Panc1 (cell line): ENCODE measurements at regions not wholly inside any gene's neighbourhood (a gene's known extent, or its start where the extent isn't known, plus 50 kb on each side); places are given as distances from the start of the nearest gene placed in this dataset.

Experiments used
- ATAC-seq: fragments of 200-7000 bp; cut with Tn5 transposase; 2 replicates; pipeline ENCODE4 v1.9.1; 2020; ENCODE audit warnings: mild to moderate bottlenecking, moderate library complexity
- BruUV-seq: library from RNA; stranded (reverse); fragments of 400-500 nt; replicated peaks from 2 replicates; lab custom pipeline; 2021; lab: Mats Ljungman, UMichigan
- CTCF ChIA-PET: fragments of 300-600 bp; sonication (Branson Sonifier 250); formaldehyde crosslinking; loops from one replicate; lab custom pipeline; 2022; ENCODE audit warnings: antibody characterized with exemption; lab: Charles Lee
- POLR2A ChIA-PET: fragments of 300-600 bp; sonication (Branson Sonifier 250); formaldehyde crosslinking; loops from one replicate; lab custom pipeline; 2022; ENCODE audit warnings: antibody characterized with exemption; lab: Charles Lee
- DNase-seq: peaks from one replicate; pipeline ENCODE4 v3.0.0-alpha.2; 2010; ENCODE audit warnings: low read depth, low spot score
- H3K27ac ChIP-seq: 2 replicates; pipeline ENCODE4 v1.5.1; 2011; ENCODE audit warnings: mild to moderate bottlenecking, low read length, inconsistent platforms
- H3K27me3 ChIP-seq: fragments of 200-500 bp; sonication (Bioruptor generic); 2 replicates; pipeline ENCODE4 v1.6.0; 2014; ENCODE audit warnings: low read length, inconsistent platforms; ENCODE audit not compliant: control insufficient read depth, insufficient read depth
- H3K36me3 ChIP-seq: fragments of 200-500 bp; sonication (Bioruptor generic); 2 replicates; pipeline ENCODE4 v1.5.1; 2014; ENCODE audit warnings: inconsistent platforms, mild to moderate bottlenecking, low read length, moderate library complexity; ENCODE audit not compliant: control insufficient read depth, insufficient read depth
- H3K4me1 ChIP-seq: 2 replicates; pipeline ENCODE4 v1.5.1; 2011; ENCODE audit warnings: inconsistent platforms, mild to moderate bottlenecking, low read length, moderate library complexity; ENCODE audit not compliant: control insufficient read depth, insufficient read depth
- H3K4me3 ChIP-seq, 2 experiments: 2 replicates each; pipeline ENCODE4 v1.5.1; 2011 to 2012; ENCODE audit warnings: low read depth in 2 of 2, low read length in 2 of 2, mild to moderate bottlenecking in 2 of 2, inconsistent platforms in 1 of 2, moderate library complexity in 1 of 2
- H3K9me3 ChIP-seq: fragments of 200-500 bp; sonication (Bioruptor generic); 2 replicates; pipeline ENCODE4 v1.5.1; 2014; ENCODE audit warnings: low read depth, mild to moderate bottlenecking, inconsistent platforms, low read length, moderate library complexity; ENCODE audit not compliant: control insufficient read depth, insufficient read depth
- POLR2AphosphoS5 ChIP-seq: IDR thresholded peaks from 2 replicates; pipeline ENCODE4 v1.6.1; 2012; ENCODE audit warnings: mild to moderate bottlenecking, low read depth, low read length, moderate library complexity
- SIN3A ChIP-seq: IDR thresholded peaks from 2 replicates; pipeline ENCODE4 v1.6.1; 2012; ENCODE audit warnings: low read depth, mild to moderate bottlenecking, low read length, moderate library complexity, borderline replicate concordance; ENCODE audit not compliant: insufficient read depth
- TCF7L2 ChIP-seq: IDR thresholded peaks from 2 replicates; pipeline ENCODE4 v1.6.1; 2011; ENCODE audit warnings: mild to moderate bottlenecking, low read depth, low read length, inconsistent platforms
- in situ Hi-C: cut with HindIII; loops from 2 replicates; pipeline ENCODE4 v1.10.0; 2016; ENCODE audit warnings: low sequenced_read_pairs, low pct_unique_long_range_greater_than_20kb
- intact Hi-C: fragments of 100-400 bp; cut with micrococcal nuclease; formaldehyde crosslinking; loops from one replicate; pipeline ENCODE4 v1.10.0; 2022; ENCODE audit not compliant: unreplicated experiment
- TF ChIP-seq, protein P1 (sequence below), 2 experiments: IDR thresholded peaks; 2 replicates each; pipeline ENCODE4 v1.6.1; 2011 to 2012; ENCODE audit warnings: low read depth in 2 of 2, control low read depth in 1 of 2, low read length in 1 of 2, mild to moderate bottlenecking in 1 of 2, moderate library complexity in 1 of 2; ENCODE audit not compliant: insufficient read depth in 1 of 2
- TF ChIP-seq, protein P2 (sequence below): fragments of 450-650 bp; IDR thresholded peaks from 2 replicates; pipeline ENCODE4 v1.5.1; 2017; ENCODE audit warnings: mild to moderate bottlenecking

DNA sequence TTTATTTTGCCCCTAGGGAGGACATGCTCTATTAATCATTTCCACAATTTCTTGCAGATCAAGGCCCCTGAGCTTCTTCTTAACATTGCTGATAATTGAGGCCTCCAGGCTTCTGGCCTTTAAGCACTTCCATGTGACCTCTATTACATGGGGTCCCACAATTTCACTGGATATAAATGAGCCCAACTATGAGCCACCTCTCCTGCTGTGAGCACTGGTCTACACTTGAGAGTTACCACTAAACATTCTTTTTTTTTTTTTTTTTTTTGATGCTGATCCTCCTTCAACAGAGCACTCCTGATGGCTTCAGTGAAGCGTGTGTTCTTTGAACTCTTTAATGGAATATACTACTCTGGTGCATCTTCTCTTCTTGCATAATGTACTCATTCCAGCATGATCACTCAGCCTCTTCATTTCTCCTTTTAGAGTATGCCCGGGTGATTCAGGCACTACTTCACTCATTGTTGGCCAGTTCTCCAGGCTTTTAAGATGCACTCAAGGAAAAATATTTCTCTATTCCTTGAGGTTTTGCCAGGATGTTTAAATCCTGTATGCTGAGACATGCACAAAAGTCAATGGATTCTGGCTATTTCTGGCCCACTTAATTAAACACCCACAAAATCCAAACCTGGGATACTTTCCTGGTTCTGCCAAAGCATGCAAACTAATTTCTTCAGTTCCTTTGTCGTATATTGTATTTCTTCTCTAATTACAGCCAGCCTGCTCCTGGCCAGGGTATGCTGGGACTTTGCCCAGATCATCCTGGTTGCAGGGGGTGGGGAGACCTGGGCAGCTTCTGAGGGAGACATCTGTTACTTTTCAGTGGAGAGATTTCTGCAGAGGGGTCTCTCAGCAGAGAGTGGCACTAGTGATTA, 257.8 kb upstream of the LUZP2 start:
- BruUV-seq = no TSS peak
- H3K36me3 ChIP-seq = no peaks in the 10 kb centered on the region
- ChIA-PET CTCF (no interaction called here), POLR2A (no interaction called here)
- ATAC-seq (no peak), DNase-seq (no peak)
- intact Hi-C loops (no loop called here), in situ Hi-C loops (no loop called here)
- H3K4me1 ChIP-seq = no peaks in the 10 kb centered on the region
- no peak for TF ChIP-seq POLR2AphosphoS5
- TF ChIP-seq, protein P1, sequence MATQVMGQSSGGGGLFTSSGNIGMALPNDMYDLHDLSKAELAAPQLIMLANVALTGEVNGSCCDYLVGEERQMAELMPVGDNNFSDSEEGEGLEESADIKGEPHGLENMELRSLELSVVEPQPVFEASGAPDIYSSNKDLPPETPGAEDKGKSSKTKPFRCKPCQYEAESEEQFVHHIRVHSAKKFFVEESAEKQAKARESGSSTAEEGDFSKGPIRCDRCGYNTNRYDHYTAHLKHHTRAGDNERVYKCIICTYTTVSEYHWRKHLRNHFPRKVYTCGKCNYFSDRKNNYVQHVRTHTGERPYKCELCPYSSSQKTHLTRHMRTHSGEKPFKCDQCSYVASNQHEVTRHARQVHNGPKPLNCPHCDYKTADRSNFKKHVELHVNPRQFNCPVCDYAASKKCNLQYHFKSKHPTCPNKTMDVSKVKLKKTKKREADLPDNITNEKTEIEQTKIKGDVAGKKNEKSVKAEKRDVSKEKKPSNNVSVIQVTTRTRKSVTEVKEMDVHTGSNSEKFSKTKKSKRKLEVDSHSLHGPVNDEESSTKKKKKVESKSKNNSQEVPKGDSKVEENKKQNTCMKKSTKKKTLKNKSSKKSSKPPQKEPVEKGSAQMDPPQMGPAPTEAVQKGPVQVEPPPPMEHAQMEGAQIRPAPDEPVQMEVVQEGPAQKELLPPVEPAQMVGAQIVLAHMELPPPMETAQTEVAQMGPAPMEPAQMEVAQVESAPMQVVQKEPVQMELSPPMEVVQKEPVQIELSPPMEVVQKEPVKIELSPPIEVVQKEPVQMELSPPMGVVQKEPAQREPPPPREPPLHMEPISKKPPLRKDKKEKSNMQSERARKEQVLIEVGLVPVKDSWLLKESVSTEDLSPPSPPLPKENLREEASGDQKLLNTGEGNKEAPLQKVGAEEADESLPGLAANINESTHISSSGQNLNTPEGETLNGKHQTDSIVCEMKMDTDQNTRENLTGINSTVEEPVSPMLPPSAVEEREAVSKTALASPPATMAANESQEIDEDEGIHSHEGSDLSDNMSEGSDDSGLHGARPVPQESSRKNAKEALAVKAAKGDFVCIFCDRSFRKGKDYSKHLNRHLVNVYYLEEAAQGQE (IDR thresholded peaks at IDR 0.05; ENCODE audit: insufficient read depth in 1 of 2, low read depth in 2 of 2, low read length in 1 of 2) = no peak
- no peak for TF ChIP-seq SIN3A
- TF ChIP-seq, protein P2, sequence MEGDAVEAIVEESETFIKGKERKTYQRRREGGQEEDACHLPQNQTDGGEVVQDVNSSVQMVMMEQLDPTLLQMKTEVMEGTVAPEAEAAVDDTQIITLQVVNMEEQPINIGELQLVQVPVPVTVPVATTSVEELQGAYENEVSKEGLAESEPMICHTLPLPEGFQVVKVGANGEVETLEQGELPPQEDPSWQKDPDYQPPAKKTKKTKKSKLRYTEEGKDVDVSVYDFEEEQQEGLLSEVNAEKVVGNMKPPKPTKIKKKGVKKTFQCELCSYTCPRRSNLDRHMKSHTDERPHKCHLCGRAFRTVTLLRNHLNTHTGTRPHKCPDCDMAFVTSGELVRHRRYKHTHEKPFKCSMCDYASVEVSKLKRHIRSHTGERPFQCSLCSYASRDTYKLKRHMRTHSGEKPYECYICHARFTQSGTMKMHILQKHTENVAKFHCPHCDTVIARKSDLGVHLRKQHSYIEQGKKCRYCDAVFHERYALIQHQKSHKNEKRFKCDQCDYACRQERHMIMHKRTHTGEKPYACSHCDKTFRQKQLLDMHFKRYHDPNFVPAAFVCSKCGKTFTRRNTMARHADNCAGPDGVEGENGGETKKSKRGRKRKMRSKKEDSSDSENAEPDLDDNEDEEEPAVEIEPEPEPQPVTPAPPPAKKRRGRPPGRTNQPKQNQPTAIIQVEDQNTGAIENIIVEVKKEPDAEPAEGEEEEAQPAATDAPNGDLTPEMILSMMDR = no peak
- TF ChIP-seq TCF7L2 = no peak
- no peak overlapping the region for H3K4me3 ChIP-seq
- H3K27me3 ChIP-seq = no peaks in the 10 kb centered on the region
- no peaks in the 10 kb centered on the region; the same call in 1 of the 2 replicates for H3K9me3 ChIP-seq
- H3K27ac ChIP-seq = no peak overlapping the region

DNA sequence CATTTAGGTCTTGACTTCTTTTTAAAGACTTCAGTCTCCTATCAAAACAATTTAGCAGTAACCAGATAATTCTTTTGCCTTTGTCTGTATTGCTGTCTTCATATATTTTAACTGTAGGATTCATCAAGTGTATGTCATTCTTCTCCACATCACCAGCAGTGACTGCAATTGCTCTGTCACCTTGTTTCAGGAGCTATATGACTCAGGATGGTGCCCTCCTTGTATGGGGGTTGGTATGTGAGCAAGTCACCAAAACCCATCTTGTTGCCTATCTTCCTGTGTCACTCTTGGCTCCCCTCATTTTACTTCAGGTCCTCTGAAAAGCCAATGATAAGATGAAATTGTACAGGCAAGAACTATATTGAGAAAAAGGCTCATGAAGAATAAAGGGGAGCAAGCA, 256.9 kb upstream of the LUZP2 start:
- no peak overlapping the region for H3K4me3 ChIP-seq
- TF ChIP-seq, protein P2 = no peak
- TF ChIP-seq, protein P1 (IDR thresholded peaks at IDR 0.05; ENCODE audit: insufficient read depth in 1 of 2, low read depth in 2 of 2, low read length in 1 of 2) = no peak
- no peak for TF ChIP-seq SIN3A
- TF ChIP-seq TCF7L2 = no peak
- no peak for TF ChIP-seq POLR2AphosphoS5
- ATAC-seq (no peak), DNase-seq (no peak)
- H3K4me1 ChIP-seq = no peaks in the 10 kb centered on the region
- H3K9me3 ChIP-seq = no peaks in the 10 kb centered on the region; the same call in 1 of the 2 replicates
- POLR2A ChIA-PET = no interaction called here
- intact Hi-C loops (no loop called here), in situ Hi-C loops (no loop called here)
- BruUV-seq = no TSS peak
- CTCF ChIA-PET = no interaction called here
- H3K27me3 ChIP-seq = no peaks in the 10 kb centered on the region
- H3K27ac ChIP-seq = no peak overlapping the region
- no peaks in the 10 kb centered on the region for H3K36me3 ChIP-seq
